ENCODE measurements at regions not wholly inside any gene's neighbourhood (a gene's known extent, or its start where the extent isn't known, plus 50 kb on each side); places are given as distances from the start of the nearest gene placed in this dataset.
A peak's percentile ranks its signal among the peaks of the same experiment; 100 is the strongest.

DNA sequence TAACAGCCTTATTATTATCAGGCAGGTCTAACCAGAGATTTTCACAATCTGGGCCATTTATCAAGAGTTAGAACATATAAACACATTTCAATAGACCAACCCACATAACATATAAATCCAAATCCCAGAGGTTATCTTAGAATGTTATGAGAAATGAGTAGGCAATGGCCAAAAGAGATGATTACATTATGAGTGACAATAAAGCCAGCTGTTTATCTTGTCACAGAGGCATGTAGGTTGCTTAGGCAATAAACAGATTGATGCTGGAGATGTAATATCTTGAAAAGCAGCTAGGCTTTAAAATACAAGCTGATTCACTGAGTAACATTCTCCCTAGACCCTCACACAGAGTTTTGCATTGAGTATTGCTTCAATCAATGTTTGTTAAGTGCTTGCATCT, 148.5 kb upstream of the SESN3 start:
- in situ Hi-C loops (cut with HindIII; ENCODE audit: low sequenced_read_pairs), result no loop called here
- H3K4me3 ChIP-seq (ENCODE audit: low read depth, low read length), result no peak overlapping the region
- DNase-seq (ENCODE audit: low read depth), result no peak
- TF ChIP-seq, protein P1, sequence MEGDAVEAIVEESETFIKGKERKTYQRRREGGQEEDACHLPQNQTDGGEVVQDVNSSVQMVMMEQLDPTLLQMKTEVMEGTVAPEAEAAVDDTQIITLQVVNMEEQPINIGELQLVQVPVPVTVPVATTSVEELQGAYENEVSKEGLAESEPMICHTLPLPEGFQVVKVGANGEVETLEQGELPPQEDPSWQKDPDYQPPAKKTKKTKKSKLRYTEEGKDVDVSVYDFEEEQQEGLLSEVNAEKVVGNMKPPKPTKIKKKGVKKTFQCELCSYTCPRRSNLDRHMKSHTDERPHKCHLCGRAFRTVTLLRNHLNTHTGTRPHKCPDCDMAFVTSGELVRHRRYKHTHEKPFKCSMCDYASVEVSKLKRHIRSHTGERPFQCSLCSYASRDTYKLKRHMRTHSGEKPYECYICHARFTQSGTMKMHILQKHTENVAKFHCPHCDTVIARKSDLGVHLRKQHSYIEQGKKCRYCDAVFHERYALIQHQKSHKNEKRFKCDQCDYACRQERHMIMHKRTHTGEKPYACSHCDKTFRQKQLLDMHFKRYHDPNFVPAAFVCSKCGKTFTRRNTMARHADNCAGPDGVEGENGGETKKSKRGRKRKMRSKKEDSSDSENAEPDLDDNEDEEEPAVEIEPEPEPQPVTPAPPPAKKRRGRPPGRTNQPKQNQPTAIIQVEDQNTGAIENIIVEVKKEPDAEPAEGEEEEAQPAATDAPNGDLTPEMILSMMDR (IDR thresholded peaks at IDR 0.05; ENCODE audit: low read depth, low read length, missing control alignments), result no peak

DNA sequence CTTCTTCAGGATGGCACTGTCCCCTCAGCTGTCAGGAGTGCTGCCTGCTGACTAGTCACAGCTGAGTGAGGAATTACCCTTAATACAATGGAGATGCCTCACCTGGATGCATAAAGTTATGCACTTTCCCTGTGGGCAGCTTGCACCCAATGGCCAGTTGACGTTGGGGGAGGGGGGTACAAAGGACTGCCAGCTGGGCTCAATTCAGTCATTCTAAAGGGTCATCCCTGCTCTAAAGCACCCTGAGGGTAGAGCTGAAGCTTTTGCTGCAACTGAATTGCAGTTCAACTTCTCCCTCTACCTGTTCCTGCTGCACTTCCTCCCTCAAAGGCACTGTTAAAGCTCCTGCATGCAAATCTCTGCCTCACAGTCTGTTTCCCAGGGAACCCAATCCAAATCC, 147.8 kb upstream of the SESN3 start:
- in situ Hi-C loops (cut with HindIII; ENCODE audit: low sequenced_read_pairs), result no loop called here
- DNase-seq (ENCODE audit: low read depth), result no peak
- H3K4me3 ChIP-seq (ENCODE audit: low read depth, low read length), result no peak overlapping the region
- TF ChIP-seq, protein P1 (IDR thresholded peaks at IDR 0.05; ENCODE audit: low read depth, low read length, missing control alignments), result no peak

DNA sequence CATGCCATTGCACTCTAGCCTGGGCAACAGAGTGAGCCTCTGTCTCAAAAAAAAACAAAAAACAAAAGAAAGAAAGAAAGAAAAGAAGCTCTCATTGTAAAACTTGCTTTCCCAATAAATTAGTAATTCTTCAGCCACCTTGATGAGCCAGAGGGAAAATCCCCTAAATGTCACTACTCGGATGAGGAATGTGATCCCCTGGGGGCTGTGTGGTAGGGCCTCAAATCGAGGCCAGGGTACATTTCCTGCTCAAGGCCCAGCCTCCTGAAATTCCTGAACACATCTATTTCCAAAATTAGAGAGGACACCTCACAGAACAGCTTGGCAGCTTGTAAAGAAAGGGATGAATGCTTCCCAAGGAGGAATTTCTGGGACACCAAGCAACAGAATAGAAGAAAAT, 147.1 kb upstream of the SESN3 start:
- DNase-seq (ENCODE audit: low read depth), result no peak
- H3K4me3 ChIP-seq (ENCODE audit: low read depth, low read length), result no peak overlapping the region
- TF ChIP-seq, protein P1 (IDR thresholded peaks at IDR 0.05; ENCODE audit: low read depth, low read length, missing control alignments), result no peak
- in situ Hi-C loops (cut with HindIII; ENCODE audit: low sequenced_read_pairs), result no loop called here

DNA sequence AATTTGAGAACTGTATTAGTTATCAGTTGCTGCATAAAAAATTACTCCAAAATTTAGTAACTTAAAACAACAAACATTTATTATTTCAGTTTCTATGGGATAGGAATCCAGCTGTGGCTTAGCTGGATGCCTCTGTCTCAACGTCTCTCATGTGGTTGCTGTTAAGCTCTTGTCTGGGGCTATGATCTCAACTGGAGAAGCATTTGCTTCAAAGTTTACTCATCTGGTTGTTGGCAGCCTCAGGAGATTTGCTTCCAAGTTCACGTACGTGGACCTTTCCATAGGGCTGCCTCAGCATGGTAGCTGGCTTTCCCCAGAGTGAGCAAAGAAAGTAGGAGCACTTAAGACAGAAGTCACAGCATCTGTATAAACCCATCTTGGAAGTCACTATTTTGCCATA, 144.9 kb upstream of the SESN3 start:
- no peak overlapping the region for H3K4me3 ChIP-seq (ENCODE audit: low read depth, low read length)
- in situ Hi-C loops (cut with HindIII; ENCODE audit: low sequenced_read_pairs), result no loop called here
- TF ChIP-seq, protein P1 (IDR thresholded peaks at IDR 0.05; ENCODE audit: low read depth, low read length, missing control alignments), result no peak
- peak; percentile 94 for DNase-seq (ENCODE audit: low read depth)

DNA sequence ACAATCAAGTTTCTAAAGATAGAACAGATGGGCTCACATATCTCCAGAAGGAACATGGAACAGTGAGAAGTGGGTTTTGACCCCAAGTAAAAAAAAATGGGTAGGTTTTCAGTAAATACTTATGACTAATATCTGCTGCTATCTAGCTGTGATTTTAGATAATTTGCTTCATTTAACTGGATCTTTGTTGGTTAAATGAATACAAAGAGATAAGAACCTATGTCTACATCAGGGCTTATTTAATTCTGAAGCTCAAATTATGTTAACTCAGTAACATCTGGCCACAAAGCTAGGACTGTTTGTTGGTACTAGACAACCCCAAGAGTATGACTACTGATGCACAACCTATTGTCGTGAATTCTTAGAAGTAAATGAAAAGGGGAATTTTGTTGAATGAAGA, 144.4 kb upstream of the SESN3 start:
- in situ Hi-C loops (cut with HindIII; ENCODE audit: low sequenced_read_pairs), result no loop called here
- TF ChIP-seq, protein P1 (IDR thresholded peaks at IDR 0.05; ENCODE audit: low read depth, low read length, missing control alignments), result no peak
- no peak overlapping the region for H3K4me3 ChIP-seq (ENCODE audit: low read depth, low read length)
- peak; percentile 8 for DNase-seq (ENCODE audit: low read depth)

DNA sequence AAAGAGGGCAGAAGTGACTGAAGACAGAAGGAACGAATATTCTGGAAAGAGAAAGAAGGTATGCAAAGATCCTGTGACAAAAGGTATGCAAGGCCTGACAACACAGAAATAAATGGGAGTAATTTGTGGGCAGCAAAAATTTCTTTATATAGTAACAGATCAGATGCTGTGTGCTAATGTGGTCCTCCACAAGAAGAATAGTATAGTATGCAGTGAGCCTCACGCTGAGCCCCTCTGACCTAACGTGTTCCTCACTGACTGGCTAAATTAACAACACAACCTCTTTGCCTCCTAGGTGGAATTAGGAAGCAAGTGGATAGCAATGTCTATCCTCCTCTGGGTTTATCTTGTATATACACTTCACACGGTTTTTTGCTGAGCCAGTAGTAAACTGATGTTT, 143.1 kb upstream of the SESN3 start:
- in situ Hi-C loops (cut with HindIII; ENCODE audit: low sequenced_read_pairs), result no loop called here
- DNase-seq (ENCODE audit: low read depth), result no peak
- H3K4me3 ChIP-seq (ENCODE audit: low read depth, low read length), result no peak overlapping the region
- TF ChIP-seq, protein P1 (IDR thresholded peaks at IDR 0.05; ENCODE audit: low read depth, low read length, missing control alignments), result no peak

DNA sequence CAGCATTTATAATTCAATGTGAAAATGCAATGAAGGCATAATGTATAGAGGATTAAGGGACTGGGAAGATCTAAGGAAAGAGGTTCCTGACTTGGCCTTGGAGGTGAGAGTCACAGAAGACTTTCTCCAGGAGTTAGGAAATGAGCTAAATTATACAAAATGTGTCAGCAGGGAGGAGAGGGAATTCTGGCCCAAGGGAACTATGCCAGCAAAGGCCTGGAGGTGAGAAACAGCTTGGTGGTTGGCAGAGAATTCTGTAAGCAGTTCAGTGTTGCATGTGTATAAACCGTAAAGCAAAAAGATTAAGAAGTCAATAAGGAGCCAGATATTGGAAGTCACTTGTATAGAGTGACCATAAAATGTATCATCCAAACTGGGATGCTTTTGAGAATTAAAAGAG, 142.2 kb upstream of the SESN3 start:
- in situ Hi-C loops (cut with HindIII; ENCODE audit: low sequenced_read_pairs), result no loop called here
- TF ChIP-seq, protein P1 (IDR thresholded peaks at IDR 0.05; ENCODE audit: low read depth, low read length, missing control alignments), result no peak
- no peak for DNase-seq (ENCODE audit: low read depth)
- H3K4me3 ChIP-seq (ENCODE audit: low read depth, low read length), result no peak overlapping the region
